Endodermal cell (in vitro differentiated cells): ENCODE measurements at regions not wholly inside any gene's neighbourhood (a gene's known extent, or its start where the extent isn't known, plus 50 kb on each side); places are given as distances from the start of the nearest gene placed in this dataset.

Source experiments
- DNase-seq: peaks from one replicate; pipeline ENCODE4 v3.0.0-alpha.2; 2017
- H3K27ac ChIP-seq: 2 replicates; pipeline ENCODE4 v1.5.1; 2013; ENCODE audit warnings: mild to moderate bottlenecking, low read depth, low read length, moderate library complexity
- H3K27me3 ChIP-seq: 2 replicates; pipeline ENCODE4 v1.6.1; 2013; ENCODE audit warnings: mild to moderate bottlenecking, low read length, moderate library complexity; ENCODE audit not compliant: insufficient read depth, control insufficient read depth, poor library complexity, severe bottlenecking
- H3K36me3 ChIP-seq: 2 replicates; pipeline ENCODE4 v1.7.0; 2013; ENCODE audit warnings: mild to moderate bottlenecking, low read length, moderate library complexity; ENCODE audit not compliant: control insufficient read depth, insufficient read depth
- H3K4me1 ChIP-seq: one replicate; pipeline ENCODE4 v1.7.0; 2013; ENCODE audit warnings: low read length; ENCODE audit not compliant: control insufficient read depth, insufficient read depth
- H3K4me3 ChIP-seq: 2 replicates; pipeline ENCODE4 v1.5.1; 2013; ENCODE audit warnings: mild to moderate bottlenecking, low read length, moderate library complexity
- H3K9ac ChIP-seq: 2 replicates; pipeline ENCODE4 v1.6.1; 2013; ENCODE audit warnings: mild to moderate bottlenecking, low read length, moderate library complexity; ENCODE audit not compliant: poor library complexity, severe bottlenecking; ENCODE audit errors: extremely low read depth
- H3K9me3 ChIP-seq: 2 replicates; pipeline ENCODE4 v1.6.1; 2013; ENCODE audit warnings: mild to moderate bottlenecking, low read length, moderate library complexity; ENCODE audit not compliant: control insufficient read depth
- H3K27ac Mint-ChIP-seq: 2 replicates; pipeline ENCODE4 v1.8.0; 2020; ENCODE audit warnings: mixed read lengths
- H3K27me3 Mint-ChIP-seq: 2 replicates; pipeline ENCODE4 v1.8.0; 2021; ENCODE audit warnings: mild to moderate bottlenecking, mixed read lengths; ENCODE audit not compliant: insufficient read depth
- H3K36me3 Mint-ChIP-seq: 2 replicates; pipeline ENCODE4 v1.8.0; 2020; ENCODE audit warnings: low read depth, mixed read lengths
- H3K4me1 Mint-ChIP-seq: 2 replicates; pipeline ENCODE4 v1.8.0; 2020; ENCODE audit warnings: mixed read lengths
- H3K4me3 Mint-ChIP-seq: 2 replicates; pipeline ENCODE4 v1.8.0; 2020; ENCODE audit warnings: mild to moderate bottlenecking, moderate library complexity, mixed read lengths
- H3K9me3 Mint-ChIP-seq: 2 replicates; pipeline ENCODE4 v1.8.0; 2020; ENCODE audit warnings: mild to moderate bottlenecking, mixed read lengths
- CTCF ChIP-seq: fragments of 200-600 bp; sonication (generic); conservative IDR thresholded peaks from 2 replicates; pipeline ENCODE4 v1.5.0; 2021; ENCODE audit warnings: antibody characterized with exemption, mild to moderate bottlenecking
- WGBS, 2 experiments: methylation state at CpG; one replicate each; pipeline versions ENCODE4 v1.1.5 to v1.1.7; 2013; ENCODE audit warnings: missing lambda C conversion rate in 2 of 2, mixed read lengths in 1 of 2; ENCODE audit not compliant: insufficient coverage in 1 of 2, insufficient read length in 1 of 2; 5-methylcytosine and 5-hydroxymethylcytosine counted together

GRCh38 chr16:5951486-5951885, 853.9 kb upstream of the EEF2KMT start:
- Histone ChIP-seq H3K9me3 (no peaks in the 10 kb centered on the region), H3K4me3 (no peak overlapping the region), H3K36me3 (no peaks in the 10 kb centered on the region), H3K4me1 (no peaks in the 10 kb centered on the region), H3K27ac (no peak overlapping the region), H3K9ac (no peak overlapping the region), H3K27me3 (no peaks in the 10 kb centered on the region)
- peaks cover 4% of the 10 kb centered on the region for H3K4me1 Mint-ChIP-seq
- DNase-seq, result no peak
- H3K36me3 Mint-ChIP-seq, result no peaks in the 10 kb centered on the region
- no peaks in the 10 kb centered on the region for H3K9me3 Mint-ChIP-seq
- WGBS, 2 experiments, result 92% methylated on average over 2 of the region's 5 CpGs; no CpG with 5 or more reads in 1 of the 2 experiments
- no peak overlapping the region for H3K4me3 Mint-ChIP-seq
- H3K27me3 Mint-ChIP-seq, result peaks cover 3% of the 10 kb centered on the region
- no peak for TF ChIP-seq CTCF
- H3K27ac Mint-ChIP-seq, result no peak overlapping the region

GRCh38 chr16:5944971-5945370, 847.4 kb upstream of the EEF2KMT start:
- H3K9me3 ChIP-seq, result peaks cover 14% of the 10 kb centered on the region
- WGBS, 2 experiments, result 84 to 100% methylated on average over 3 to 4 of the region's 4 CpGs
- H3K4me3 ChIP-seq, result no peak overlapping the region
- Mint-ChIP-seq H3K4me3 (no peak overlapping the region), H3K4me1 (peaks cover 4% of the 10 kb centered on the region), H3K36me3 (no peaks in the 10 kb centered on the region), H3K9me3 (peaks cover 21% of the 10 kb centered on the region), H3K27ac (no peak overlapping the region), H3K27me3 (peaks cover 10% of the 10 kb centered on the region)
- H3K27ac ChIP-seq, result no peak overlapping the region
- H3K9ac ChIP-seq, result no peak overlapping the region
- no peaks in the 10 kb centered on the region for H3K4me1 ChIP-seq
- DNase-seq, result no peak
- no peaks in the 10 kb centered on the region for H3K27me3 ChIP-seq
- H3K36me3 ChIP-seq, result no peaks in the 10 kb centered on the region
- no peak for TF ChIP-seq CTCF

GRCh38 chr16:5938607-5939006, 841.0 kb upstream of the EEF2KMT start:
- no peaks in the 10 kb centered on the region for H3K36me3 ChIP-seq
- Mint-ChIP-seq H3K27me3 (peaks cover 2% of the 10 kb centered on the region), H3K4me1 (no peaks in the 10 kb centered on the region), H3K36me3 (peaks cover 5% of the 10 kb centered on the region), H3K27ac (no peak overlapping the region), H3K9me3 (peaks cover 51% of the 10 kb centered on the region), H3K4me3 (no peak overlapping the region)
- no peaks in the 10 kb centered on the region for H3K4me1 ChIP-seq
- no peak for DNase-seq
- no peaks in the 10 kb centered on the region for H3K27me3 ChIP-seq
- H3K27ac ChIP-seq, result no peak overlapping the region
- 95 to 100% methylated on average over 1 of the region's 1 CpG for WGBS, 2 experiments
- no peak overlapping the region for H3K9ac ChIP-seq
- H3K9me3 ChIP-seq, result peaks cover 40% of the 10 kb centered on the region
- no peak for TF ChIP-seq CTCF
- no peak overlapping the region for H3K4me3 ChIP-seq
